T-helper 1 cell treated with Interleukin-12 subunit alpha and Interleukin-12 subunit beta and Interleukin-4 antibody, amounts not matched to agents 30 μg/mL and 1 μg/mL, for 36 hours (primary cell): ENCODE measurements at regions not wholly inside any gene's neighbourhood (a gene's known extent, or its start where the extent isn't known, plus 50 kb on each side); places are given as distances from the start of the nearest gene placed in this dataset.
"Not testable (repeated sequence)": the region's sequence is repeated elsewhere in the genome, so short reads cannot be mapped to it uniquely, and the experiment has no call there.

Experiments
- H3K27ac Mint-ChIP-seq: one replicate; pipeline ENCODE4 v1.8.0; 2021; ENCODE audit warnings: mild to moderate bottlenecking, mixed read lengths
- H3K27me3 Mint-ChIP-seq: one replicate; pipeline ENCODE4 v1.8.0; 2021; ENCODE audit warnings: low read depth, mixed read lengths
- H3K36me3 Mint-ChIP-seq: one replicate; pipeline ENCODE4 v1.8.0; 2021; ENCODE audit warnings: low read depth, mixed read lengths
- H3K4me1 Mint-ChIP-seq: one replicate; pipeline ENCODE4 v1.8.0; 2021; ENCODE audit warnings: low read depth, mixed read lengths
- H3K4me3 Mint-ChIP-seq: one replicate; pipeline ENCODE4 v1.8.0; 2021; ENCODE audit warnings: mild to moderate bottlenecking, moderate library complexity, mixed read lengths
- H3K9me3 Mint-ChIP-seq: one replicate; pipeline ENCODE4 v1.8.0; 2021; ENCODE audit warnings: mixed read lengths

GRCh38 chr10:71116426-71116825 is 95.9 kb upstream of the UNC5B start:
- H3K27ac Mint-ChIP-seq = no peak overlapping the region
- no peaks in the 10 kb centered on the region for H3K36me3 Mint-ChIP-seq
- H3K9me3 Mint-ChIP-seq = peaks cover 41% of the 10 kb centered on the region
- no peaks in the 10 kb centered on the region for H3K4me1 Mint-ChIP-seq
- H3K27me3 Mint-ChIP-seq = peaks cover 15% of the 10 kb centered on the region
- H3K4me3 Mint-ChIP-seq = no peak overlapping the region

- Mint-ChIP-seq H3K27me3 (peaks cover 19% of the 10 kb centered on the region), H3K9me3 (peaks cover 41% of the 10 kb centered on the region)
- not testable (repeated sequence) for H3K36me3 Mint-ChIP-seq, H3K4me3 Mint-ChIP-seq, H3K4me1 Mint-ChIP-seq, H3K27ac Mint-ChIP-seq
Observed at GRCh38 chr10:71117589-71117988, 94.8 kb upstream of the UNC5B start.

- peaks cover 18% of the 10 kb centered on the region for H3K27me3 Mint-ChIP-seq
- no peak overlapping the region for H3K27ac Mint-ChIP-seq
- H3K9me3 Mint-ChIP-seq = peaks cover 18% of the 10 kb centered on the region
- no peaks in the 10 kb centered on the region for H3K36me3 Mint-ChIP-seq
- H3K4me3 Mint-ChIP-seq = no peak overlapping the region
- H3K4me1 Mint-ChIP-seq = no peaks in the 10 kb centered on the region
Observed at GRCh38 chr10:71123023-71123422, 89.3 kb upstream of the UNC5B start.

- no peak overlapping the region for H3K27ac Mint-ChIP-seq
- peaks cover 6% of the 10 kb centered on the region for H3K4me1 Mint-ChIP-seq
- H3K36me3 Mint-ChIP-seq = no peaks in the 10 kb centered on the region
- no peak overlapping the region for H3K4me3 Mint-ChIP-seq
- peaks cover 11% of the 10 kb centered on the region for H3K9me3 Mint-ChIP-seq
- peaks cover 22% of the 10 kb centered on the region for H3K27me3 Mint-ChIP-seq
Observed at GRCh38 chr10:71124921-71125748, 87.2 kb upstream of the UNC5B start.

GRCh38 chr10:71125749-71126107 is 86.6 kb upstream of the UNC5B start:
- H3K27ac Mint-ChIP-seq = no peak overlapping the region
- H3K4me3 Mint-ChIP-seq = no peak overlapping the region
- peaks cover 5% of the 10 kb centered on the region for H3K9me3 Mint-ChIP-seq
- peaks cover 23% of the 10 kb centered on the region for H3K27me3 Mint-ChIP-seq
- H3K36me3 Mint-ChIP-seq = no peaks in the 10 kb centered on the region
- peaks cover 6% of the 10 kb centered on the region for H3K4me1 Mint-ChIP-seq

GRCh38 chr10:71126432-71126831 is 85.9 kb upstream of the UNC5B start:
- no peak overlapping the region for H3K4me3 Mint-ChIP-seq
- no peaks in the 10 kb centered on the region for H3K36me3 Mint-ChIP-seq
- no peaks in the 10 kb centered on the region for H3K9me3 Mint-ChIP-seq
- no peak overlapping the region for H3K27ac Mint-ChIP-seq
- H3K4me1 Mint-ChIP-seq = peaks cover 6% of the 10 kb centered on the region
- peaks cover 27% of the 10 kb centered on the region for H3K27me3 Mint-ChIP-seq

GRCh38 chr10:71127104-71127503 is 85.3 kb upstream of the UNC5B start:
- H3K4me3 Mint-ChIP-seq = no peak overlapping the region
- no peaks in the 10 kb centered on the region for H3K9me3 Mint-ChIP-seq
- peaks cover 22% of the 10 kb centered on the region for H3K27me3 Mint-ChIP-seq
- peaks cover 6% of the 10 kb centered on the region for H3K4me1 Mint-ChIP-seq
- H3K27ac Mint-ChIP-seq = no peak overlapping the region
- H3K36me3 Mint-ChIP-seq = no peaks in the 10 kb centered on the region

- no peak overlapping the region for H3K27ac Mint-ChIP-seq
- H3K27me3 Mint-ChIP-seq = peaks cover 16% of the 10 kb centered on the region
- no peak overlapping the region for H3K4me3 Mint-ChIP-seq
- H3K4me1 Mint-ChIP-seq = peaks cover 6% of the 10 kb centered on the region
- H3K36me3 Mint-ChIP-seq = no peaks in the 10 kb centered on the region
- H3K9me3 Mint-ChIP-seq = no peaks in the 10 kb centered on the region
Observed at GRCh38 chr10:71127773-71128172, 84.6 kb upstream of the UNC5B start.

GRCh38 chr10:71128311-71128980 is 83.9 kb upstream of the UNC5B start:
- Mint-ChIP-seq H3K36me3 (no peaks in the 10 kb centered on the region), H3K27me3 (peaks cover 10% of the 10 kb centered on the region), H3K4me3 (no peak overlapping the region), H3K4me1 (peaks cover 6% of the 10 kb centered on the region), H3K9me3 (no peaks in the 10 kb centered on the region), H3K27ac (no peak overlapping the region)

- Mint-ChIP-seq H3K27me3 (peaks cover 10% of the 10 kb centered on the region), H3K36me3 (no peaks in the 10 kb centered on the region), H3K4me1 (peaks cover 6% of the 10 kb centered on the region), H3K9me3 (no peaks in the 10 kb centered on the region), H3K27ac (no peak overlapping the region), H3K4me3 (no peak overlapping the region)
Observed at GRCh38 chr10:71131096-71131495, 81.3 kb upstream of the UNC5B start.

- H3K4me3 Mint-ChIP-seq = no peak overlapping the region
- H3K4me1 Mint-ChIP-seq = peaks cover 6% of the 10 kb centered on the region
- no peaks in the 10 kb centered on the region for H3K9me3 Mint-ChIP-seq
- H3K27me3 Mint-ChIP-seq = peaks cover 10% of the 10 kb centered on the region
- H3K27ac Mint-ChIP-seq = no peak overlapping the region
- no peaks in the 10 kb centered on the region for H3K36me3 Mint-ChIP-seq
Observed at GRCh38 chr10:71131508-71132088, 80.8 kb upstream of the UNC5B start.

GRCh38 chr10:71132321-71132810 is 80.0 kb upstream of the UNC5B start:
- no peak overlapping the region for H3K27ac Mint-ChIP-seq
- no peaks in the 10 kb centered on the region for H3K9me3 Mint-ChIP-seq
- H3K4me3 Mint-ChIP-seq = no peak overlapping the region
- peaks cover 6% of the 10 kb centered on the region for H3K4me1 Mint-ChIP-seq
- peaks cover 10% of the 10 kb centered on the region for H3K27me3 Mint-ChIP-seq
- H3K36me3 Mint-ChIP-seq = no peaks in the 10 kb centered on the region

- H3K27ac Mint-ChIP-seq = no peak overlapping the region
- H3K4me1 Mint-ChIP-seq = no peaks in the 10 kb centered on the region
- H3K36me3 Mint-ChIP-seq = no peaks in the 10 kb centered on the region
- no peaks in the 10 kb centered on the region for H3K9me3 Mint-ChIP-seq
- peaks cover 6% of the 10 kb centered on the region for H3K27me3 Mint-ChIP-seq
- H3K4me3 Mint-ChIP-seq = no peak overlapping the region
Observed at GRCh38 chr10:71133710-71134686, 78.4 kb upstream of the UNC5B start.

- Mint-ChIP-seq H3K27me3 (peaks cover 6% of the 10 kb centered on the region), H3K4me3 (no peak overlapping the region), H3K36me3 (no peaks in the 10 kb centered on the region), H3K9me3 (no peaks in the 10 kb centered on the region), H3K27ac (no peak overlapping the region), H3K4me1 (no peaks in the 10 kb centered on the region)
Observed at GRCh38 chr10:71134732-71135211, 77.6 kb upstream of the UNC5B start.
